ENCODE measurements at regions not wholly inside any gene's neighbourhood (a gene's known extent, or its start where the extent isn't known, plus 50 kb on each side); places are given as distances from the start of the nearest gene placed in this dataset.

DNA sequence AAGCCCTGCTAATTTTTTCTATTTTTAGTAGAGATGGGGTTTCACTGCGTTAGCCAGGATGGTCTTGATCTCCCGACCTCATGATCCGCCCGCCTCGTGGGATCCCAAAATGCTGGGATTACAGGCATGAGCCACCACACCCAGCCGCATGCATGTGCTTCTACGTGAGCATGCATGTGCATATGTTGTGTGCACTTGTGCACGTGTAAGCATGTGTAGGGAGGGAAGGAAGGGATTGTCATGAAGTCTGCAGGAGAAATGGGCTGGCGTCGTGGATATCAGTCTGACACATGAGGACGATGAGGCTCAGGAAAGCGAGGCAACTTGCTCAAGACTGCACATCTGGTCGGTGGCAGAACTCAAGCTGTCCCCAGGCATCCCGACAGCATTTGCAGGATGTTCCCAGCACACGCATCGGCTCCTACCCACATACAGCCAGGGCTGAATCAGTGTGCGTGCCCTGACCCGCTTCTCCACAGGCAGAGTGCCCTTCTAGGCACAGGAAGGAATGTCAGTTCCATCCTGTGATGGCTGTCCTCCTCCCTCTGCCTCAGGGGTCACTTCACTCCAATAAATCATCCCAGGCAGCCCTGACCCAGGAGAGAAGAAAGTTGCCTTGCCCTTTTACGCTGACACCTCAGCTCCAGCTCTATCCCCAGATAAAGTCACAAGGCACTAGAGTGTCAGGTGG lies 49.9 kb upstream of the SLC14A2 start:
- TF ChIP-seq, protein P1, sequence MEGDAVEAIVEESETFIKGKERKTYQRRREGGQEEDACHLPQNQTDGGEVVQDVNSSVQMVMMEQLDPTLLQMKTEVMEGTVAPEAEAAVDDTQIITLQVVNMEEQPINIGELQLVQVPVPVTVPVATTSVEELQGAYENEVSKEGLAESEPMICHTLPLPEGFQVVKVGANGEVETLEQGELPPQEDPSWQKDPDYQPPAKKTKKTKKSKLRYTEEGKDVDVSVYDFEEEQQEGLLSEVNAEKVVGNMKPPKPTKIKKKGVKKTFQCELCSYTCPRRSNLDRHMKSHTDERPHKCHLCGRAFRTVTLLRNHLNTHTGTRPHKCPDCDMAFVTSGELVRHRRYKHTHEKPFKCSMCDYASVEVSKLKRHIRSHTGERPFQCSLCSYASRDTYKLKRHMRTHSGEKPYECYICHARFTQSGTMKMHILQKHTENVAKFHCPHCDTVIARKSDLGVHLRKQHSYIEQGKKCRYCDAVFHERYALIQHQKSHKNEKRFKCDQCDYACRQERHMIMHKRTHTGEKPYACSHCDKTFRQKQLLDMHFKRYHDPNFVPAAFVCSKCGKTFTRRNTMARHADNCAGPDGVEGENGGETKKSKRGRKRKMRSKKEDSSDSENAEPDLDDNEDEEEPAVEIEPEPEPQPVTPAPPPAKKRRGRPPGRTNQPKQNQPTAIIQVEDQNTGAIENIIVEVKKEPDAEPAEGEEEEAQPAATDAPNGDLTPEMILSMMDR (tag by site-specific recombination; IDR thresholded peaks at IDR 0.05) = no peak
- TF ChIP-seq ZBTB20 (tag by site-specific recombination; IDR thresholded peaks at IDR 0.05) = no peak
- TF ChIP-seq YY1 (tag by site-specific recombination; IDR thresholded peaks at IDR 0.05) = no peak
- no peak for TF ChIP-seq GLI4 (tag by site-specific recombination; IDR thresholded peaks at IDR 0.05)
- TF ChIP-seq HOXC10 (CRISPR knock-in tag; IDR thresholded peaks at IDR 0.05) = no peak
- no peak for TF ChIP-seq REPIN1 (tag by site-specific recombination; IDR thresholded peaks at IDR 0.05; ENCODE audit: low read depth)
- TF ChIP-seq, protein P2, sequence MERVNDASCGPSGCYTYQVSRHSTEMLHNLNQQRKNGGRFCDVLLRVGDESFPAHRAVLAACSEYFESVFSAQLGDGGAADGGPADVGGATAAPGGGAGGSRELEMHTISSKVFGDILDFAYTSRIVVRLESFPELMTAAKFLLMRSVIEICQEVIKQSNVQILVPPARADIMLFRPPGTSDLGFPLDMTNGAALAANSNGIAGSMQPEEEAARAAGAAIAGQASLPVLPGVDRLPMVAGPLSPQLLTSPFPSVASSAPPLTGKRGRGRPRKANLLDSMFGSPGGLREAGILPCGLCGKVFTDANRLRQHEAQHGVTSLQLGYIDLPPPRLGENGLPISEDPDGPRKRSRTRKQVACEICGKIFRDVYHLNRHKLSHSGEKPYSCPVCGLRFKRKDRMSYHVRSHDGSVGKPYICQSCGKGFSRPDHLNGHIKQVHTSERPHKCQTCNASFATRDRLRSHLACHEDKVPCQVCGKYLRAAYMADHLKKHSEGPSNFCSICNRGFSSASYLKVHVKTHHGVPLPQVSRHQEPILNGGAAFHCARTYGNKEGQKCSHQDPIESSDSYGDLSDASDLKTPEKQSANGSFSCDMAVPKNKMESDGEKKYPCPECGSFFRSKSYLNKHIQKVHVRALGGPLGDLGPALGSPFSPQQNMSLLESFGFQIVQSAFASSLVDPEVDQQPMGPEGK (tag by site-specific recombination; IDR thresholded peaks at IDR 0.05) = no peak
- no peak for TF ChIP-seq OVOL3 (tag by site-specific recombination; IDR thresholded peaks at IDR 0.05)
- TF ChIP-seq ZNF175 (tag by site-specific recombination; IDR thresholded peaks at IDR 0.05) = no peak
- no peak for TF ChIP-seq ZNF747 (tag by site-specific recombination; IDR thresholded peaks at IDR 0.05)
- TF ChIP-seq, protein P3, sequence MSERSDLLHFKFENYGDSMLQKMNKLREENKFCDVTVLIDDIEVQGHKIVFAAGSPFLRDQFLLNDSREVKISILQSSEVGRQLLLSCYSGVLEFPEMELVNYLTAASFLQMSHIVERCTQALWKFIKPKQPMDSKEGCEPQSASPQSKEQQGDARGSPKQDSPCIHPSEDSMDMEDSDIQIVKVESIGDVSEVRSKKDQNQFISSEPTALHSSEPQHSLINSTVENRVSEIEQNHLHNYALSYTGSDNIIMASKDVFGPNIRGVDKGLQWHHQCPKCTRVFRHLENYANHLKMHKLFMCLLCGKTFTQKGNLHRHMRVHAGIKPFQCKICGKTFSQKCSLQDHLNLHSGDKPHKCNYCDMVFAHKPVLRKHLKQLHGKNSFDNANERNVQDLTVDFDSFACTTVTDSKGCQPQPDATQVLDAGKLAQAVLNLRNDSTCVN (tag by site-specific recombination; optimal IDR thresholded peaks at IDR 0.05) = no peak
- no peak for TF ChIP-seq RBAK (tag by site-specific recombination; IDR thresholded peaks at IDR 0.05)
- TF ChIP-seq, protein P4, sequence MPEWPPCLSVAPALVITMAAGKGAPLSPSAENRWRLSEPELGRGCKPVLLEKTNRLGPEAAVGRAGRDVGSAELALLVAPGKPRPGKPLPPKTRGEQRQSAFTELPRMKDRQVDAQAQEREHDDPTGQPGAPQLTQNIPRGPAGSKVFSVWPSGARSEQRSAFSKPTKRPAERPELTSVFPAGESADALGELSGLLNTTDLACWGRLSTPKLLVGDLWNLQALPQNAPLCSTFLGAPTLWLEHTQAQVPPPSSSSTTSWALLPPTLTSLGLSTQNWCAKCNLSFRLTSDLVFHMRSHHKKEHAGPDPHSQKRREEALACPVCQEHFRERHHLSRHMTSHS (tag by site-specific recombination; IDR thresholded peaks at IDR 0.05) = no peak

Measured in HEK293 (cell line).